NB4 (cell line): ENCODE measurements at regions not wholly inside any gene's neighbourhood (a gene's known extent, or its start where the extent isn't known, plus 50 kb on each side); places are given as distances from the start of the nearest gene placed in this dataset.

Experiments
- CTCF ChIP-seq: IDR thresholded peaks from one replicate; pipeline ENCODE4 v1.5.1; 2012; ENCODE audit warnings: low read depth, low read length
- MAX ChIP-seq: IDR thresholded peaks from 2 replicates; pipeline ENCODE4 v1.6.1; 2011; ENCODE audit warnings: low read depth, low read length

DNA sequence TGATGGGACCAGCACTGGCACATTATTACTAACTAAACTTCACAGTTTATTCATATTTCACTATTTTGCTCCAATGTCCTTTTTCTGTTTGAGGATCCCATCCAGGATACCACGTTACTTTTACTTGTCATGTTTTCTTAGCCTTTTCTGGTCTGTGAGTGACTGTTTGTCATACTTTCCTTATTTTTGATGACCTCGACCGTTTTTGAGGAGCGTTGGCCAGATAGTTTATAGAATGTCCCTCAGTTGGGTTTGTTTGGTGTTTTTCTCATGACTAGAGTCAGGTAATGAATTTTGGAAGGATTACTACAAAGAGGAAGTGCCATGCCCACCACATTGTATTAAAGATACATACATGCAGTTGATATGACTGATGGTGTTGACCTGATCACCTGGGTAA lies 199.4 kb upstream of the CCND2 start:
- no peak for TF ChIP-seq CTCF
- no peak for TF ChIP-seq MAX
